Stomach smooth muscle (tissue), 2 donors: ENCODE measurements at regions not wholly inside any gene's neighbourhood (a gene's known extent, or its start where the extent isn't known, plus 50 kb on each side); places are given as distances from the start of the nearest gene placed in this dataset.

Source experiments
- H3K27ac ChIP-seq: one replicate; pipeline ENCODE4 v1.7.0; 2013; ENCODE audit warnings: mild to moderate bottlenecking, low read length, inconsistent platforms
- H3K27me3 ChIP-seq, 2 donors: one replicate each; pipeline ENCODE4 v1.7.0; 2013; ENCODE audit warnings: low read length in 2 of 2; ENCODE audit not compliant: insufficient read depth in 2 of 2, control insufficient read depth in 1 of 2
- H3K36me3 ChIP-seq, 2 donors: one replicate each; pipeline ENCODE4 v1.7.0; 2013; ENCODE audit warnings: low read length in 2 of 2; ENCODE audit not compliant: control insufficient read depth in 2 of 2, insufficient read depth in 2 of 2
- H3K4me1 ChIP-seq: one replicate; pipeline ENCODE4 v1.7.0; 2013; ENCODE audit warnings: low read length; ENCODE audit not compliant: control insufficient read depth, insufficient read depth
- H3K4me3 ChIP-seq, 2 donors: one replicate each; pipeline ENCODE4 v1.7.0; 2013; ENCODE audit warnings: low read length in 2 of 2
- H3K9ac ChIP-seq, 2 donors: one replicate each; pipeline ENCODE4 v1.7.0; 2013; ENCODE audit warnings: low read length in 2 of 2, mild to moderate bottlenecking in 1 of 2
- H3K9me3 ChIP-seq, 2 donors: one replicate each; pipeline ENCODE4 v1.7.0; 2013; ENCODE audit warnings: low read length in 2 of 2; ENCODE audit not compliant: control insufficient read depth in 2 of 2
- donor health status: healthy.
- donor health status: Pancreatic carcinoma.

DNA sequence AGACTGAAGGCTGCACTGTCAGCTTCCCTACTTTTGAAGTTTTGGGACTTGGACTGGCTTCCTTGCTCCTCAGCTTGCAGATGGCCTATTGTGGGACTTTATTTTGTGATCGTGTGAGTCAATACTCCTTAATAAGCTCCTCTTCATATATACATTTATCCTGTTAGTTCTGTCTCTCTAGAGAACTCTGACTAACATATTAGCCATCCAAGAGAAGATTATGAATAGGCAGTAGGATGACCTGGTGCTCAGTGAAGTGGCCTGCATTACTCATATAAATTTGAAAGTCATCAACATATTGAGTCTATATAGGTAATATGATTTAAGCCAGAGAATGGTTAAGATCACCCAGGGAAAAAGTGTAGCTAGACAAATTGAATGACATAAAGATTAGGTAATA lies 136.3 kb upstream of the UFM1 start:
- no peaks in the 10 kb centered on the region for H3K9me3 ChIP-seq
- no peak overlapping the region for H3K4me3 ChIP-seq
- no peak overlapping the region for H3K9ac ChIP-seq
- H3K27me3 ChIP-seq = no peaks in the 10 kb centered on the region
- no peak overlapping the region for H3K27ac ChIP-seq
- H3K4me1 ChIP-seq = no peaks in the 10 kb centered on the region
- no peaks in the 10 kb centered on the region for H3K36me3 ChIP-seq

DNA sequence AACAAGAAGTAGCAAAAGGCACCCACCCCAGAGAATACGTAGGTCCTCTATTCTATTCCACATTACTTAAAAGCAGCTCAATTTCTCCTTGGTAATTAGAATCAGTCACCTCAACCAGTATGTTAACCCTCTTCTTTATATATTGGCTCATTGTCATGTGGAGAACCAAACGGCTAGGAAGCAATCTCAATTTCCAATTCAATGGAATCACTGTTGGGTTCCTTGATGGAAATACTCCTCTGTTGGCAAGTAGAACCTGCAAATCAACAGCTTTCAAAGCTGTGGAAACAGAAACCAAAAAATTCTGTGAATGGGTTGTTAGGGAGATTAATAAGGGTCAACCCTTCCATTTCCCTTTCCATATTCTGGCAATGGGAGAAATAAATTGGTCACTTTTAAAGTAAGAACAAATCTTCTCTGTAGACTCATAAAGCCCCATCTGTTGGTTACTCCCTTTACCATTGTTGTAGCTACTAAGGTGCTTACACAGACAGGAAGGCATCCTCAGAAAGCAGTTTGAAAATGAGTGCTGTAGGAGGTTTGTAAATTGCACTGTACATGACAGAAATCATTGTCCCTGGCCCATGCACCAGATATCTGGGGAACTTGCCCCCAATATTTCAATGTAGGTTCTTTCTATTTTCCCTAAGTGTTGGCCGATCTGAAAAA lies 138.6 kb upstream of the UFM1 start:
- no peak overlapping the region for H3K27ac ChIP-seq
- H3K9ac ChIP-seq = no peak overlapping the region
- H3K27me3 ChIP-seq = no peaks in the 10 kb centered on the region
- H3K36me3 ChIP-seq = no peaks in the 10 kb centered on the region
- H3K9me3 ChIP-seq = no peaks in the 10 kb centered on the region
- H3K4me1 ChIP-seq = no peaks in the 10 kb centered on the region
- no peak overlapping the region for H3K4me3 ChIP-seq

DNA sequence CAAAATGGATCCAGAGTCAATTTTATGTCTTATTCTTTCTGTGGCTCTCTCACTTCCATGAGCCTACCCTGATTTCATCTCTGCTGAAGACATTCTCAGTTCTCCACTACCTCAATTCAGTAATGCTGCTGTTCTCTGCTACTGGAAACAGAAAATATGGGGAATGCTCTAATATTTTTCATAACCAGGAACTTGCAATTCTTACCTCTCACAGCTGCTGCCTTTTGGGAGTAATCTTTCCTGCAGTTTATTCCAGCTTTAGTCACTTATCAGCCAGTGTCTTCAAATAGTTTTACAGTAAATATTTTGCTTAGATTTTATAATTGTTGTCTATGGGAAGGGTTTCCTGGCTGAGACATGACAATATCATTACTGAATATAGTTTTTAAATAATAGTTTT lies 145.1 kb upstream of the UFM1 start:
- Histone ChIP-seq H3K36me3 (no peaks in the 10 kb centered on the region), H3K9me3 (no peaks in the 10 kb centered on the region), H3K4me3 (no peak overlapping the region), H3K27me3 (no peaks in the 10 kb centered on the region), H3K27ac (no peak overlapping the region), H3K9ac (no peak overlapping the region), H3K4me1 (no peaks in the 10 kb centered on the region)

DNA sequence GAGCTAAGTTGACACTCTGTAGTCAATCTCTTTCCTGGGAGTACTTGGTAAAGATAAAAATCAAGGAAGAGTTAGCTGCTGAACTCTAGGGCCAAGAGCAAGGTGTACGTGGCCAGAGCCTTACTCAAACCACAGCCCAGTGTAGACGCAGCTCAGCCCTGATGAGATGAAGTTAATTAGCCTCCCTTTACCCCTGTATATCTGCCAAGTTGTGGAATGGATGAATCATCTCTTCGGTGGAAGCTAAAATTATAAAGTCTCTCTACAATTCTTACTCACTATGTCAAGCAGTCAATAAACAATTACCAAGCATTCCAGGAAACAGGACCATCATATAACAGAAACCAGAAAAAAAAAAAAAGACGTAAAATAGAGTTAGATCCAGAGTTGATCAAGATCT lies 146.9 kb upstream of the UFM1 start:
- Histone ChIP-seq H3K27me3 (no peaks in the 10 kb centered on the region), H3K27ac (no peak overlapping the region)

DNA sequence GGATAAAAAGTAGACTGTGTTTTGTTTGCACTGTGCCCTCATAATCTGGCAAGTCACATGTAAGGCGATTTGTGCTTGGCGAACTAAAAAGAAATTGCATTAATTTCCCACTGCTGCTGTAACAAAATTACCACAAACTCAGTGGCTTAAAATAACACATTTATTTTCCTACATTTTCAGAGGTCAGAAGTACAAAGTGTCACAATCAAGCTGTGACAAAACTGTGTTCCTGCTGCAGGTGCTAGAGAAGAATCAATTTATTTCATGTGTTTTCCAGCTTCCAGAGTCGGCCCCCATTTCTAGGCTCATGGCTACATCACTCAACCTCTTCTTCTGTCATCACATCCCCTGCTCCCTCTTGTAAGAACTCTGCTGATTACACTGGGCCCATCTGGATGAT lies 158.6 kb upstream of the UFM1 start:
- H3K27ac ChIP-seq = no peak overlapping the region
- no peaks in the 10 kb centered on the region for H3K27me3 ChIP-seq
- H3K9ac ChIP-seq = no peak overlapping the region
- no peak overlapping the region for H3K4me3 ChIP-seq
- no peaks in the 10 kb centered on the region for H3K9me3 ChIP-seq
- no peaks in the 10 kb centered on the region for H3K36me3 ChIP-seq
- H3K4me1 ChIP-seq = no peaks in the 10 kb centered on the region

More for the DNA sequence above, 146.9 kb upstream of the UFM1 start:
- H3K4me1 ChIP-seq = no peaks in the 10 kb centered on the region
- no peaks in the 10 kb centered on the region for H3K9me3 ChIP-seq
- H3K9ac ChIP-seq = no peak overlapping the region
- H3K4me3 ChIP-seq = no peak overlapping the region
- no peaks in the 10 kb centered on the region for H3K36me3 ChIP-seq

DNA sequence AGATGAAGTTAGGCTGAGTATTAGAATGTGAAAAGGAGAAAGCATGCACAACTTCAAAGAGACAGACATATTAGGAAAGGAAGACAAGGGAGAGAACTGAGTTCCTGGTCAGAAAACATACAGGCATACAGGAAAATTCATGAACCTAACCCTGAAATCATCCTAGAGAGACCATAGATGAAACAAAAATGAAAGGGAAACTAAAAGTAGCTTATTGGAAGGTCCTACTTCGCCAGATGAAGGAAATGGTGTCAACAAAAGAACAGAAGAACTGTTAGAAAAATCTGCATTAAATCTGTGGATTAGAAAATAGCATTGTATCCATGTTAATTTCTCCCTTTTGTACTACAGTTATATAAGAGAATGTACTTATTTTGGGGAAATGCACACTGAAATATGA lies 169.0 kb upstream of the UFM1 start:
- Histone ChIP-seq H3K9ac (no peak overlapping the region), H3K36me3 (no peaks in the 10 kb centered on the region), H3K27ac (no peak overlapping the region), H3K9me3 (no peaks in the 10 kb centered on the region), H3K27me3 (no peaks in the 10 kb centered on the region), H3K4me3 (no peak overlapping the region), H3K4me1 (no peaks in the 10 kb centered on the region)

DNA sequence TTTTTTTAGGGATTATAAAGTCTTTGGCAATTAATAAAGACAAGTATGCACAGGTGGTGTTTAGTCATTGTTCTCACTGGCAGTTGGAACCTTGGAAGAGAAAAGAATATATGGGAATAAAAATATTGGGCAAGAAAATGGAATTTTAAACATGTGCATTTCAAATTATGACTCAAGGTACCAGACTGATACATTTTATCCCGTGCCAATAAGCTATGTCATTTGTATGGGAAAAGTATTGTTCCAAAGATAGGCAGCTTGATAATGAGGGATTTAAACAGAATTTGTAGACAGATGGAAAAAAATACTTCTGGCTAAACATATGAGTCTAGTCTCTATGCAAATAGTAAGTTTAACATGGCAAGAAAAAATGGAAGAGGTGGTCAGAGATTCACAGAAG lies 169.5 kb upstream of the UFM1 start:
- Histone ChIP-seq H3K27ac (no peak overlapping the region), H3K9ac (no peak overlapping the region), H3K4me1 (no peaks in the 10 kb centered on the region), H3K9me3 (no peaks in the 10 kb centered on the region), H3K4me3 (no peak overlapping the region), H3K27me3 (no peaks in the 10 kb centered on the region), H3K36me3 (no peaks in the 10 kb centered on the region)

DNA sequence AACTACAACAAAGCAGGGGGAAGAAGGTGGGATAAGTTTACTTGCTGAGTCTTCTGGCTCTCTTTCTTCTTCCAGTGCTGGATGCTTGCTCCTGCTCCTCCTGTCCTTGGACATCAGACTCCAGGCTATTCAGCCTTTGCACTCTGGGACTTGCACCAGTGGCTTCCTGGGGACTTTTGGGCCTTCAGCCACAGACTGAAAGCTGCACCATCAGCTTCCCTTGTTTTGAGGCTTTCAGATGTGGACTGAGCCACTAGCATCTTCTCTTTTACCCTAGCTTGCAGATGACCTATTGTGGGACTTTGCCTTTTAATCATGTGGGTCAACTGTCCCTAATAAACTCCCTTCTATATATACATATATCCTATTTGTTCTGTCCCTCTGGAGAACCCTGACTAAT lies 173.0 kb upstream of the UFM1 start:
- no peaks in the 10 kb centered on the region for H3K9me3 ChIP-seq
- no peaks in the 10 kb centered on the region for H3K4me1 ChIP-seq
- H3K27me3 ChIP-seq = no peaks in the 10 kb centered on the region
- H3K9ac ChIP-seq = no peak overlapping the region
- no peak overlapping the region for H3K4me3 ChIP-seq
- no peak overlapping the region for H3K27ac ChIP-seq
- H3K36me3 ChIP-seq = no peaks in the 10 kb centered on the region

DNA sequence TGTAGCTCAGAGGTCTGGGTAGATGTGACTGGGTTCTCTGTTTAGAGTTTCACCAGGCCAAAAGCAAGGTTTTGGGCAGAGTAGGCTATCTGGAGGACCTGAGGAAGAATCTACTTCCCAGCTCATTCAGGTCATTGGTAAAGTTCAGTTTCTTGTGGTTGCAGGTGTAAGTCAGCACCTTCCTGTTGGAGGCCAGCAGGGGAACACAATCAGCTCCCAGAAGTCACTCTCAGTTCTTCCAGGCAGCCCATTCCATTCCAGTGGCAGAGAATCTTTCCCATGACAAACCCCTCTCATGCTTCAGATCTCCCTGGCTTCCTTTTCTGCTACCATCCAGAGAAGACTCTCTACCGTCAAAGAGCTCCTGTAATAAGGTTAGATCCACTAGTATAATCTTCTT lies 176.2 kb upstream of the UFM1 start:
- H3K27me3 ChIP-seq = no peaks in the 10 kb centered on the region

DNA sequence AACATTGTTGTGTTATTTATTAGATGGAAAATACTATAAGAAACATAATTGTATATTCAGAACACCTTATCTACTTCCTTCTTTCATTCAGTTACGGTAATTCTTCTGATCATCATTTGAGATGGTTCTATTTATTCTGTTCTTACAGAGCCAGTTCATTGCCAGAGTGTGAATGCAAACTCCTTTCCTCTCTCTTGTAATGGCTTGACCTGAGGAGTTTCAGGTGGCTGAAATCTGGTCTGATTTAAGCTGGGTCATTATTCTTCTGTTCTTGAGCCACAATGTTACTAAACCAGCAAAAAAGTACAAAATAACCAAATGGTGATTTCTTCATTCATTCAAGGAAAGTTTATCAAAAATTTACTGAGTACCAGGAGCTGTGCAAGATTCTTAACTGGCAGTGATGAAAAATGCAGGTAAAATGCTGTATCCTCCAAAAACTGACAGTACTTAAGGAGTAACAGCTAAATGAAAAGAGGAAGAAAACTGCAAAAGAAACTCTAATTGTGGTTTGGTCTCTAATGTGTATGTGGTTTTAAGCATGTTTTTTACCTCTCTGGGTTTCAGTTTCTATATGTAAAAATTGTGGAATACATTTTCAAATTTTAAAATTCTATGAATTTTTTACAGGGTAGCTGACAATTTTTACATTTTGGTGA lies 182.4 kb upstream of the UFM1 start:
- H3K4me1 ChIP-seq = no peaks in the 10 kb centered on the region
- H3K4me3 ChIP-seq = no peak overlapping the region
- no peaks in the 10 kb centered on the region for H3K27me3 ChIP-seq
- H3K9me3 ChIP-seq = no peaks in the 10 kb centered on the region
- H3K27ac ChIP-seq = no peak overlapping the region
- H3K36me3 ChIP-seq = no peaks in the 10 kb centered on the region
- no peak overlapping the region for H3K9ac ChIP-seq

More for the DNA sequence above, 176.2 kb upstream of the UFM1 start:
- H3K4me1 ChIP-seq = no peaks in the 10 kb centered on the region
- no peaks in the 10 kb centered on the region for H3K9me3 ChIP-seq
- no peak overlapping the region for H3K4me3 ChIP-seq
- H3K27ac ChIP-seq = no peak overlapping the region
- H3K9ac ChIP-seq = no peak overlapping the region
- H3K36me3 ChIP-seq = no peaks in the 10 kb centered on the region

DNA sequence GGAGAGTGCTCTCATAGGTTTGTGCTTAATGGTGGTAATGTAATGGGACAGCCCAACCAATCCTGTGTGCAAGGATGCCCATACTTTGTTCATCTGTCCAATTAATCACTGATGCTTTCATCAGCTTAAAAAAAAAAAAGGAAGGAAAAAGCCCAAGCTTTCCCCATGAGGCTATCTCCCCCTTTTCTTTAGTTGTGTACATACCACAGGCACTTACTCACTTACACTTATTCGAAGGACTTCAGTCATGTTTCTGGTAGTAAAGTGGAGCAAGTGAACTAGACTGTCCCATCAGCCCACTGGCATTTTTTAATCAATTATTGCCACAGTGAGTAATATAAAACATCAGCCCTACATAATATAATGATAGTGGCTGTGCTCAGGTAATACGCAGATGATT lies 183.5 kb upstream of the UFM1 start:
- Histone ChIP-seq H3K9me3 (no peaks in the 10 kb centered on the region), H3K36me3 (no peaks in the 10 kb centered on the region), H3K4me1 (no peaks in the 10 kb centered on the region), H3K27me3 (no peaks in the 10 kb centered on the region), H3K9ac (no peak overlapping the region), H3K27ac (no peak overlapping the region), H3K4me3 (no peak overlapping the region)
